SK-N-SH (cell line): ENCODE measurements at regions not wholly inside any gene's neighbourhood (a gene's known extent, or its start where the extent isn't known, plus 50 kb on each side); places are given as distances from the start of the nearest gene placed in this dataset.

Experiments
- CHD2 ChIP-seq: fragments of 150-350 bp; IDR thresholded peaks from 2 replicates; pipeline ENCODE4 v1.6.1; 2018; ENCODE audit warnings: low read length; ENCODE audit not compliant: partially characterized antibody
- CTCF ChIP-seq: fragments of 200-600 bp; sonication (generic); IDR thresholded peaks from 2 replicates; pipeline ENCODE4 v1.6.1; 2017; ENCODE audit warnings: antibody characterized with exemption, mild to moderate bottlenecking, moderate library complexity
- EP300 ChIP-seq, 2 experiments: IDR thresholded peaks; 2 replicates each; pipeline versions ENCODE4 v1.4.0 to v1.6.1; 2012; ENCODE audit warnings: borderline replicate concordance in 1 of 2, low read depth in 1 of 2, low read length in 1 of 2
- FOXM1 ChIP-seq: IDR thresholded peaks from 2 replicates; pipeline ENCODE4 v1.4.0; 2012; ENCODE audit warnings: low read depth, mild to moderate bottlenecking
- POLR2AphosphoS5 ChIP-seq: IDR thresholded peaks from 2 replicates; pipeline ENCODE4 v1.6.1; 2012; ENCODE audit warnings: low read depth, low read length
- RAD21 ChIP-seq: IDR thresholded peaks from 2 replicates; pipeline ENCODE4 v1.6.1; 2012; ENCODE audit warnings: mild to moderate bottlenecking, low read length
- RCOR1 ChIP-seq: fragments of 150-350 bp; IDR thresholded peaks from 2 replicates; pipeline ENCODE4 v1.6.1; 2017; ENCODE audit warnings: antibody characterized with exemption, low read length
- RFX5 ChIP-seq: IDR thresholded peaks from 2 replicates; pipeline ENCODE4 v1.6.1; 2012; ENCODE audit warnings: mild to moderate bottlenecking, improper control_type of control experiment, low read length
- SIN3A ChIP-seq: IDR thresholded peaks from 2 replicates; pipeline ENCODE4 v1.6.1; 2012; ENCODE audit warnings: low read depth, mild to moderate bottlenecking, low read length, moderate library complexity, borderline replicate concordance
- SMC3 ChIP-seq: IDR thresholded peaks from 2 replicates; pipeline ENCODE4 v1.6.1; 2012; ENCODE audit warnings: low read depth, low read length, improper control_type of control experiment
- TEAD4 ChIP-seq: IDR thresholded peaks from 2 replicates; pipeline ENCODE4 v1.4.0; 2012; ENCODE audit warnings: mild to moderate bottlenecking, borderline replicate concordance; ENCODE audit not compliant: insufficient read depth
- ZBTB33 ChIP-seq: IDR thresholded peaks from 2 replicates; pipeline ENCODE4 v1.4.0; 2012; ENCODE audit warnings: low read depth, borderline replicate concordance

- TF ChIP-seq CTCF (no peak), ZBTB33 (no peak), TEAD4 (no peak), EP300 (IDR thresholded peaks at IDR 0.05; ENCODE audit: borderline replicate concordance in 1 of 2, low read depth in 1 of 2, low read length in 1 of 2) (no peak), RFX5 (no peak), RAD21 (no peak), CHD2 (no peak), FOXM1 (no peak), POLR2AphosphoS5 (no peak), SMC3 (no peak), RCOR1 (no peak), SIN3A (no peak)
Observed at GRCh38 chr11:81853791-81854190, 879.9 kb downstream of the FAM181B start.
